Sigmoid colon (tissue), 3 donors: ENCODE measurements at regions not wholly inside any gene's neighbourhood (a gene's known extent, or its start where the extent isn't known, plus 50 kb on each side); places are given as distances from the start of the nearest gene placed in this dataset.

ENCODE experiments used
- CTCF ChIP-seq, 4 experiments: fragments of 450-650 bp in 3 of 4; fragments of 200-600 bp in 1 of 4; IDR thresholded peaks; one replicate each; pipeline ENCODE4 v1.5.1; 2016 to 2019; ENCODE audit warnings: antibody characterized with exemption in 4 of 4, mild to moderate bottlenecking in 3 of 4, moderate library complexity in 2 of 4
- POLR2A ChIP-seq, 2 donors: fragments of 450-650 bp; IDR thresholded peaks; one replicate each; pipeline ENCODE4 v1.6.1; 2016; ENCODE audit warnings: antibody characterized with exemption in 2 of 2, mild to moderate bottlenecking in 2 of 2, moderate library complexity in 2 of 2

DNA sequence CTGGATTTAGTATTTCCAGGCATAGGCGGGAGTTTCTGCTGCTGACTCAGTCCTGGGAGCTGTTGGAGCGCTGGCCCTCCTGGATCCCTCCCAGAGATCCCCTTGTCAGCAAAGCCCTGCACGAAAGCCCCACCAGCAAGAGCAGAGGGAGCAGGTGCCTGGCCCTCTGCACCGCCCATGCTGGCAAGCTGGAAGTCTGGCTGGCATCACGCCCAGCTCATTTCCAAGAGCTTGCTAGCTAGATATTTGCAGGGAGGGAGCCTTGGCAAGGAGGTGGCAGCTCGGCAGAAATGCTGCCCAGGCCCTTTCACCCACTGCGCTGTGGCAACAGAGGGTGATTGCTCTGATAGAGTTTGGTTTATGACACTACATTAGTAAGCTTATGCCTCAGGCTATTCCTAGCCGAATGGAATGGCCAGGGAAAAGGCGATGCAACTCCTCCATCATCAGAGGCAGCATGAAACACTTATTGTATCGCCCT lies 193.9 kb downstream of the EMP1 start:
- TF ChIP-seq POLR2A (IDR thresholded peaks at IDR 0.05) (no peak), CTCF (IDR thresholded peaks at IDR 0.05) (no peak)
